ENCODE measurements at regions not wholly inside any gene's neighbourhood (a gene's known extent, or its start where the extent isn't known, plus 50 kb on each side); places are given as distances from the start of the nearest gene placed in this dataset.

DNA sequence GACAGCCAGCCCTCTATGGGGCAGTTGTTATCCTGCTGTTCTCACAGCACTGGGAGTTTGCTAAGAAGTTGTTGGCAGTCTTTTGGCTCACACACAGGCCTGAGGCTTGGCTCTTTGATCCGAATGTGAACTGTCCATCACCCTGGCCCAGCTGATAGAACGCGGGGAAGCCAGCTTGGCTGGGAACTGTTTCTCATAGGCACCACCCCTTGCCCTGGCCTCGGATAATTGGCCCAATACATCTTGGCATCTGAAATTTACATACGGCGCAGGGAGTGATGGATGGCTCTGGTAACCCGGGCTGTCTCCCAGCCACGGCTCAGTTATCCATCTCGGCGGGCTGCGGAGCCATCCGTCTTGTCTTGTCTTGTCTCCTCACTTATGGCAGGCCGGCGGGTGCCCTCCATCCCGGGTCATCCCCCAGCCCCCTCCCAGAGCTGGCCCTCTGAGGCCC, 164.1 kb downstream of the PHETA1 start:
- Histone ChIP-seq H3K4me2 (ENCODE audit: low read length) (no peak overlapping the region), H3K9me2 (replicated peaks; ENCODE audit: control insufficient read depth, low read length) (no peaks in the 10 kb centered on the region), H4K20me1 (ENCODE audit: control insufficient read depth, insufficient read depth, low read depth, low read length) (no peaks in the 10 kb centered on the region), H3K79me2 (ENCODE audit: control insufficient read depth, low read length) (no peaks in the 10 kb centered on the region), H3K27ac (ENCODE audit: low read depth, low read length) (no peak overlapping the region), H3K9me3 (ENCODE audit: control insufficient read depth, insufficient read depth, low read length) (no peaks in the 10 kb centered on the region), H3F3A (ENCODE audit: control insufficient read depth, insufficient read depth) (no peaks in the 10 kb centered on the region), H3K4me1 (ENCODE audit: control insufficient read depth, low read length) (no peaks in the 10 kb centered on the region), H3K4me3 (ENCODE audit: low read length) (no peak overlapping the region), H3K27me3 (ENCODE audit: control insufficient read depth, low read length) (peaks cover 4% of the 10 kb centered on the region; the same call in 1 of the 2 replicates), H3K36me3 (ENCODE audit: control insufficient read depth, low read length) (no peaks in the 10 kb centered on the region)
- TF ChIP-seq EZH2phosphoT487 (IDR thresholded peaks at IDR 0.05; ENCODE audit: borderline replicate concordance, low read length) (no peak), CTCF (IDR thresholded peaks at IDR 0.05; ENCODE audit: low read depth, low read length, poor library complexity, severe bottlenecking) (no peak)

DNA sequence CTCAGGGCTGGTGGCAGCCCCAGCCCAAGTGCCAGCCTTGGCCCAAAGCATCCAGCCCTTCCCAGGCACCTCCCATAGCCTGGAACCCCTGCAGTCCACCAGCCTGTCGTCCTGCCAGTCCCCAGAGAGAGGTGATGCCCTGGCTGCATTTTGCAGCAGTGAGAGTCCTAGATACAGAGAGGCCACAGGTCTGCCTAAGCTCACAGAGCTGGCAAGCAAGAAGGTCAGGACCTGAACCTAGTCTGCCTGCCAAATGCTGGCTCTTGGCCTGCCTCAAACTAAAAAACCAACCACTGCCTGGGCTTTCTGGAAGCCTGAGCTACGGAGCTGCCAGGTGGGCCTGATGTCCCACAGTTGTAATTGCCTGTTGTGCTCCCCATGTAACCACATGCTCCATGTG, 164.9 kb downstream of the PHETA1 start:
- TF ChIP-seq EZH2phosphoT487 (IDR thresholded peaks at IDR 0.05; ENCODE audit: borderline replicate concordance, low read length) = no peak
- H3F3A ChIP-seq (ENCODE audit: control insufficient read depth, insufficient read depth) = no peaks in the 10 kb centered on the region
- H3K9me2 ChIP-seq (replicated peaks; ENCODE audit: control insufficient read depth, low read length) = no peaks in the 10 kb centered on the region
- H3K27ac ChIP-seq (ENCODE audit: low read depth, low read length) = no peak overlapping the region
- H3K4me2 ChIP-seq (ENCODE audit: low read length) = no peak overlapping the region
- H3K27me3 ChIP-seq (ENCODE audit: control insufficient read depth, low read length) = peaks cover 4% of the 10 kb centered on the region; the same call in 1 of the 2 replicates
- no peaks in the 10 kb centered on the region for H4K20me1 ChIP-seq (ENCODE audit: control insufficient read depth, insufficient read depth, low read depth, low read length)
- no peaks in the 10 kb centered on the region for H3K79me2 ChIP-seq (ENCODE audit: control insufficient read depth, low read length)
- no peaks in the 10 kb centered on the region for H3K4me1 ChIP-seq (ENCODE audit: control insufficient read depth, low read length)
- H3K4me3 ChIP-seq (ENCODE audit: low read length) = no peak overlapping the region
- H3K9me3 ChIP-seq (ENCODE audit: control insufficient read depth, insufficient read depth, low read length) = no peaks in the 10 kb centered on the region
- no peaks in the 10 kb centered on the region for H3K36me3 ChIP-seq (ENCODE audit: control insufficient read depth, low read length)

DNA sequence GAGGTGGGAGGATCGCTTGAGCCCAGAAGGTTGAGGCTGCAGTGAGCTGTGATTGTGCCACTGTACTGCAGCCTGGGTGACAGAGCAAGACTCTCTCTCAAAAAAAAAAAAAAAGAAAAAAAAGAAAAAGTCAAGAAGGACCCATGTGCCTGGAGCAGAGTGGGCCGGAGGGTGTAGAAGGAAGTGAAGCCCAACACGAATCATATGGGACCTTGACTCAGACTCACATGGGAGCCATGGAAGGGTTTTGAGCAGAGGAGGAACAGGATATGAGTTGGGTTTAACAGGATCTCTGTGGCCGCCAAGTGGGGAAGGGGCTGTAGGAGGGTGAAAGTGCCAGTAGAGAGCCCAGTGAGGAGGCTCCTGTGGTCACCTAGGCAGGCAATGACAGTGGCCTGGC, 165.4 kb downstream of the PHETA1 start:
- Histone ChIP-seq H3K9me2 (replicated peaks; ENCODE audit: control insufficient read depth, low read length) (no peaks in the 10 kb centered on the region), H3K9me3 (ENCODE audit: control insufficient read depth, insufficient read depth, low read length) (no peaks in the 10 kb centered on the region), H3K4me2 (ENCODE audit: low read length) (no peak overlapping the region), H3K4me3 (ENCODE audit: low read length) (no peak overlapping the region), H4K20me1 (ENCODE audit: control insufficient read depth, insufficient read depth, low read depth, low read length) (no peaks in the 10 kb centered on the region), H3K27ac (ENCODE audit: low read depth, low read length) (no peak overlapping the region), H3K27me3 (ENCODE audit: control insufficient read depth, low read length) (peaks cover 4% of the 10 kb centered on the region; the same call in 1 of the 2 replicates), H3K36me3 (ENCODE audit: control insufficient read depth, low read length) (no peaks in the 10 kb centered on the region), H3F3A (ENCODE audit: control insufficient read depth, insufficient read depth) (no peaks in the 10 kb centered on the region), H3K4me1 (ENCODE audit: control insufficient read depth, low read length) (no peaks in the 10 kb centered on the region), H3K79me2 (ENCODE audit: control insufficient read depth, low read length) (no peaks in the 10 kb centered on the region)
- no peak for TF ChIP-seq EZH2phosphoT487 (IDR thresholded peaks at IDR 0.05; ENCODE audit: borderline replicate concordance, low read length)
- no peak for TF ChIP-seq CTCF (IDR thresholded peaks at IDR 0.05; ENCODE audit: low read depth, low read length, poor library complexity, severe bottlenecking)

- Histone ChIP-seq H3F3A (ENCODE audit: control insufficient read depth, insufficient read depth) (no peaks in the 10 kb centered on the region), H3K36me3 (ENCODE audit: control insufficient read depth, low read length) (no peaks in the 10 kb centered on the region), H3K27me3 (ENCODE audit: control insufficient read depth, low read length) (no peaks in the 10 kb centered on the region), H3K9me2 (replicated peaks; ENCODE audit: control insufficient read depth, low read length) (no peaks in the 10 kb centered on the region), H3K4me2 (ENCODE audit: low read length) (no peak overlapping the region), H3K79me2 (ENCODE audit: control insufficient read depth, low read length) (no peaks in the 10 kb centered on the region), H4K20me1 (ENCODE audit: control insufficient read depth, insufficient read depth, low read depth, low read length) (no peaks in the 10 kb centered on the region), H3K27ac (ENCODE audit: low read depth, low read length) (no peak overlapping the region), H3K4me3 (ENCODE audit: low read length) (no peak overlapping the region), H3K4me1 (ENCODE audit: control insufficient read depth, low read length) (no peaks in the 10 kb centered on the region), H3K9me3 (ENCODE audit: control insufficient read depth, insufficient read depth, low read length) (no peaks in the 10 kb centered on the region)
- TF ChIP-seq EZH2phosphoT487 (IDR thresholded peaks at IDR 0.05; ENCODE audit: borderline replicate concordance, low read length) (no peak), CTCF (IDR thresholded peaks at IDR 0.05; ENCODE audit: low read depth, low read length, poor library complexity, severe bottlenecking) (no peak)
These were observed 166.5 kb downstream of the PHETA1 start for GRCh38 chr12:111202237-111202915.
